Central memory CD8-positive, alpha-beta T cell (primary cell): ENCODE measurements at regions not wholly inside any gene's neighbourhood (a gene's known extent, or its start where the extent isn't known, plus 50 kb on each side); places are given as distances from the start of the nearest gene placed in this dataset.
"Not testable (repeated sequence)": the region's sequence is repeated elsewhere in the genome, so short reads cannot be mapped to it uniquely, and the experiment has no call there.

ENCODE experiments used
- ATAC-seq: fragments of 150-1000 bp; cut with Tn5 transposase; replicated peaks from 2 replicates; pipeline ENCODE4 v1.10.0; 2022; ENCODE audit warnings: mild to moderate bottlenecking, moderate FRiP score, moderate number of reproducible peaks; ENCODE audit not compliant: poor library complexity, severe bottlenecking; ENCODE audit errors: extremely low read depth
- DNase-seq, 2 donors: peaks; one replicate each; pipeline ENCODE4 v3.0.0; 2021; ENCODE audit warnings: low spot score in 2 of 2
- H3K27ac Mint-ChIP-seq: one replicate; pipeline ENCODE4 v1.8.0; 2022; ENCODE audit warnings: low read depth, mild to moderate bottlenecking, moderate library complexity, mixed read lengths
- H3K27me3 Mint-ChIP-seq: one replicate; pipeline ENCODE4 v1.8.0; 2022; ENCODE audit warnings: mixed read lengths
- H3K36me3 Mint-ChIP-seq: one replicate; pipeline ENCODE4 v1.8.0; 2022; ENCODE audit warnings: mild to moderate bottlenecking, moderate library complexity, mixed read lengths; ENCODE audit not compliant: insufficient read depth
- H3K4me1 Mint-ChIP-seq: one replicate; pipeline ENCODE4 v1.8.0; 2022; ENCODE audit warnings: mixed read lengths
- H3K4me3 Mint-ChIP-seq: one replicate; pipeline ENCODE4 v1.8.0; 2022; ENCODE audit warnings: mild to moderate bottlenecking, moderate library complexity, mixed read lengths
- H3K9me3 Mint-ChIP-seq: one replicate; pipeline ENCODE4 v1.8.0; 2022; ENCODE audit warnings: mixed read lengths

- H3K4me3 Mint-ChIP-seq, result no peak overlapping the region
- no peaks in the 10 kb centered on the region for H3K36me3 Mint-ChIP-seq
- H3K4me1 Mint-ChIP-seq, result no peaks in the 10 kb centered on the region
- no peak for ATAC-seq
- no peaks in the 10 kb centered on the region for H3K9me3 Mint-ChIP-seq
- no peaks in the 10 kb centered on the region for H3K27me3 Mint-ChIP-seq
- no peak for DNase-seq
- no peak overlapping the region for H3K27ac Mint-ChIP-seq
These were observed 183.2 kb upstream of the C21orf91 start for GRCh38 chr21:18002393-18002792.

GRCh38 chr21:18000981-18001686, 182.0 kb upstream of the C21orf91 start:
- Mint-ChIP-seq H3K27ac (no peak overlapping the region), H3K9me3 (no peaks in the 10 kb centered on the region), H3K4me1 (no peaks in the 10 kb centered on the region), H3K36me3 (no peaks in the 10 kb centered on the region), H3K27me3 (no peaks in the 10 kb centered on the region), H3K4me3 (no peak overlapping the region)
- DNase-seq, result no peak
- no peak for ATAC-seq

- not testable (repeated sequence) for H3K27ac Mint-ChIP-seq, H3K27me3 Mint-ChIP-seq, H3K36me3 Mint-ChIP-seq, H3K4me3 Mint-ChIP-seq, ATAC-seq, DNase-seq, H3K4me1 Mint-ChIP-seq
- peaks cover 12% of the 10 kb centered on the region for H3K9me3 Mint-ChIP-seq
These were observed 179.4 kb upstream of the C21orf91 start for GRCh38 chr21:17998599-17998998.

GRCh38 chr21:17989780-17990179, 170.6 kb upstream of the C21orf91 start:
- ATAC-seq (no peak), DNase-seq (no peak)
- peaks cover 18% of the 10 kb centered on the region for H3K9me3 Mint-ChIP-seq
- H3K4me1 Mint-ChIP-seq, result no peaks in the 10 kb centered on the region
- no peaks in the 10 kb centered on the region for H3K36me3 Mint-ChIP-seq
- no peak overlapping the region for H3K4me3 Mint-ChIP-seq
- no peaks in the 10 kb centered on the region for H3K27me3 Mint-ChIP-seq
- H3K27ac Mint-ChIP-seq, result no peak overlapping the region

GRCh38 chr21:17988102-17988437, 168.9 kb upstream of the C21orf91 start:
- no peak overlapping the region for H3K27ac Mint-ChIP-seq
- H3K36me3 Mint-ChIP-seq, result no peaks in the 10 kb centered on the region
- no peaks in the 10 kb centered on the region for H3K4me1 Mint-ChIP-seq
- peaks cover 6% of the 10 kb centered on the region for H3K9me3 Mint-ChIP-seq
- ATAC-seq (no peak), DNase-seq (no peak)
- no peak overlapping the region for H3K4me3 Mint-ChIP-seq
- no peaks in the 10 kb centered on the region for H3K27me3 Mint-ChIP-seq

GRCh38 chr21:17987382-17988101, 168.4 kb upstream of the C21orf91 start:
- no peak for DNase-seq
- Mint-ChIP-seq H3K27ac (no peak overlapping the region), H3K36me3 (no peaks in the 10 kb centered on the region), H3K4me3 (no peak overlapping the region), H3K9me3 (peaks cover 5% of the 10 kb centered on the region), H3K4me1 (no peaks in the 10 kb centered on the region), H3K27me3 (no peaks in the 10 kb centered on the region)
- ATAC-seq, result no peak

- ATAC-seq, result no peak
- Mint-ChIP-seq H3K9me3 (no peaks in the 10 kb centered on the region), H3K27ac (no peak overlapping the region)
These were observed 162.0 kb upstream of the C21orf91 start for GRCh38 chr21:17981060-17981740.

GRCh38 chr21:17979763-17980162, 160.6 kb upstream of the C21orf91 start:
- no peak for ATAC-seq

More at GRCh38 chr21:17981060-17981740, 162.0 kb upstream of the C21orf91 start:
- Mint-ChIP-seq H3K36me3 (no peaks in the 10 kb centered on the region), H3K4me3 (no peak overlapping the region), H3K27me3 (no peaks in the 10 kb centered on the region), H3K4me1 (no peaks in the 10 kb centered on the region)
- DNase-seq, result no peak

GRCh38 chr21:17978895-17979294, 159.7 kb upstream of the C21orf91 start:
- no peaks in the 10 kb centered on the region for H3K9me3 Mint-ChIP-seq
- H3K36me3 Mint-ChIP-seq, result no peaks in the 10 kb centered on the region
- H3K27ac Mint-ChIP-seq, result no peak overlapping the region
- ATAC-seq (no peak), DNase-seq (no peak)
- no peaks in the 10 kb centered on the region for H3K4me1 Mint-ChIP-seq
- H3K27me3 Mint-ChIP-seq, result no peaks in the 10 kb centered on the region
- no peak overlapping the region for H3K4me3 Mint-ChIP-seq

More at GRCh38 chr21:17979763-17980162, 160.6 kb upstream of the C21orf91 start:
- Mint-ChIP-seq H3K9me3 (no peaks in the 10 kb centered on the region), H3K27me3 (no peaks in the 10 kb centered on the region), H3K27ac (no peak overlapping the region), H3K4me3 (no peak overlapping the region), H3K4me1 (no peaks in the 10 kb centered on the region), H3K36me3 (no peaks in the 10 kb centered on the region)
- DNase-seq, result no peak

GRCh38 chr21:17976691-17977090, 157.5 kb upstream of the C21orf91 start:
- ATAC-seq, result no peak
- no peaks in the 10 kb centered on the region for H3K36me3 Mint-ChIP-seq
- H3K9me3 Mint-ChIP-seq, result no peaks in the 10 kb centered on the region
- no peaks in the 10 kb centered on the region for H3K4me1 Mint-ChIP-seq
- no peak for DNase-seq
- no peak overlapping the region for H3K27ac Mint-ChIP-seq
- H3K27me3 Mint-ChIP-seq, result peaks cover 2% of the 10 kb centered on the region
- no peak overlapping the region for H3K4me3 Mint-ChIP-seq

GRCh38 chr21:17976139-17976538, 157.0 kb upstream of the C21orf91 start:
- Mint-ChIP-seq H3K36me3 (no peaks in the 10 kb centered on the region), H3K27me3 (peaks cover 8% of the 10 kb centered on the region), H3K27ac (no peak overlapping the region), H3K4me1 (no peaks in the 10 kb centered on the region), H3K9me3 (no peaks in the 10 kb centered on the region), H3K4me3 (no peak overlapping the region)
- DNase-seq, result no peak
- ATAC-seq, result no peak

- no peak overlapping the region for H3K4me3 Mint-ChIP-seq
- ATAC-seq (no peak), DNase-seq (no peak)
- H3K36me3 Mint-ChIP-seq, result no peaks in the 10 kb centered on the region
- no peaks in the 10 kb centered on the region for H3K9me3 Mint-ChIP-seq
- no peaks in the 10 kb centered on the region for H3K4me1 Mint-ChIP-seq
- peaks cover 19% of the 10 kb centered on the region for H3K27me3 Mint-ChIP-seq
- H3K27ac Mint-ChIP-seq, result no peak overlapping the region
These were observed 148.2 kb upstream of the C21orf91 start for GRCh38 chr21:17967319-17967718.

GRCh38 chr21:17964716-17965115, 145.6 kb upstream of the C21orf91 start:
- no peak for DNase-seq
- H3K27ac Mint-ChIP-seq, result no peak overlapping the region
- H3K9me3 Mint-ChIP-seq, result no peaks in the 10 kb centered on the region
- H3K4me1 Mint-ChIP-seq, result no peaks in the 10 kb centered on the region
- no peak overlapping the region for H3K4me3 Mint-ChIP-seq
- H3K36me3 Mint-ChIP-seq, result no peaks in the 10 kb centered on the region
- ATAC-seq, result no peak
- H3K27me3 Mint-ChIP-seq, result peaks cover 11% of the 10 kb centered on the region
